ENCODE measurements at regions not wholly inside any gene's neighbourhood (a gene's known extent, or its start where the extent isn't known, plus 50 kb on each side); places are given as distances from the start of the nearest gene placed in this dataset.

- TF ChIP-seq CTCF (IDR thresholded peaks at IDR 0.05) (no peak), POLR2A (IDR thresholded peaks at IDR 0.05) (no peak)
These were observed 102.4 kb downstream of the GATA3 start for GRCh38 chr10:8156918-8157317.

Data from thyroid gland (tissue), 4 donors.